Fibroblast of lung (primary cell): ENCODE measurements at regions not wholly inside any gene's neighbourhood (a gene's known extent, or its start where the extent isn't known, plus 50 kb on each side); places are given as distances from the start of the nearest gene placed in this dataset.

Experiments used
- DNase-seq, 2 donors: peaks; one replicate each; pipeline versions ENCODE4 v3.0.0 to v3.0.0-alpha.2; 2010; ENCODE audit warnings: low read depth in 2 of 2
- H2AFZ ChIP-seq: 2 replicates; pipeline ENCODE4 v1.5.1; 2012; ENCODE audit warnings: low read length, control low read depth, inconsistent platforms
- H3K27ac ChIP-seq: 2 replicates; pipeline ENCODE4 v1.5.1; 2011; ENCODE audit warnings: low read length, control low read depth; ENCODE audit not compliant: insufficient read depth
- H3K27me3 ChIP-seq: 2 replicates; pipeline ENCODE4 v1.5.1; 2011; ENCODE audit warnings: mild to moderate bottlenecking, low read length; ENCODE audit not compliant: control insufficient read depth, insufficient read depth
- H3K36me3 ChIP-seq: 2 replicates; pipeline ENCODE4 v1.5.1; 2011; ENCODE audit warnings: low read length; ENCODE audit not compliant: control insufficient read depth, insufficient read depth
- H3K4me1 ChIP-seq: 2 replicates; pipeline ENCODE4 v1.5.1; 2011; ENCODE audit warnings: low read length; ENCODE audit not compliant: control insufficient read depth, insufficient read depth; ENCODE audit errors: extremely low read depth
- H3K4me2 ChIP-seq: 2 replicates; pipeline ENCODE4 v1.5.1; 2011; ENCODE audit warnings: low read length, control low read depth; ENCODE audit not compliant: insufficient read depth; ENCODE audit errors: extremely low read depth
- H3K4me3 ChIP-seq, 4 experiments: fragments of 200-600 bp in 1 of 4; sonication (generic) in 1 of 4; replicated peaks in 1 of 4; 2 replicates each; pipeline ENCODE4 v1.5.1; 2011 to 2016; ENCODE audit warnings: low read length in 4 of 4, low read depth in 3 of 4, mild to moderate bottlenecking in 3 of 4, control low read depth in 2 of 4, inconsistent platforms in 1 of 4, mixed read lengths in 1 of 4; ENCODE audit not compliant: insufficient read depth in 1 of 4; ENCODE audit errors: control extremely low read depth in 1 of 4
- H3K79me2 ChIP-seq: 2 replicates; pipeline ENCODE4 v1.5.1; 2012; ENCODE audit warnings: mild to moderate bottlenecking, low read length, inconsistent platforms; ENCODE audit not compliant: control insufficient read depth, insufficient read depth
- H3K9ac ChIP-seq: 2 replicates; pipeline ENCODE4 v1.5.1; 2011; ENCODE audit warnings: mild to moderate bottlenecking, low read length, control low read depth; ENCODE audit not compliant: insufficient read depth
- H3K9me3 ChIP-seq: 2 replicates; pipeline ENCODE4 v1.5.1; 2012; ENCODE audit warnings: low read depth, low read length; ENCODE audit not compliant: control insufficient read depth, insufficient read depth
- H4K20me1 ChIP-seq: 2 replicates; pipeline ENCODE4 v1.5.1; 2011; ENCODE audit warnings: low read length; ENCODE audit not compliant: control insufficient read depth, insufficient read depth; ENCODE audit errors: extremely low read depth
- CTCF ChIP-seq, 2 donors: IDR thresholded peaks in 1 of 2; conservative IDR thresholded peaks in 1 of 2; 1 replicate in 1 of 2; 2 replicates in 1 of 2; pipeline ENCODE4 v1.5.1; 2011 to 2012; ENCODE audit warnings: low read length in 2 of 2, control low read depth in 1 of 2, inconsistent platforms in 1 of 2, low read depth in 1 of 2, mild to moderate bottlenecking in 1 of 2
- EZH2 ChIP-seq: IDR thresholded peaks from 2 replicates; pipeline ENCODE4 v1.5.1; 2012; ENCODE audit warnings: low read length, control low read depth, mild to moderate bottlenecking; ENCODE audit errors: missing control alignments

GRCh38 chr9:80093695-80094094, 521.9 kb downstream of the TLE4 start:
- TF ChIP-seq EZH2, result no peak
- TF ChIP-seq CTCF (conservative IDR thresholded peaks at IDR 0.05 in 1 of 2, IDR thresholded peaks at IDR 0.05 in 1 of 2; ENCODE audit: low read depth in 1 of 2, low read length in 2 of 2), result no peak
- DNase-seq, result no peak
- no peaks in the 10 kb centered on the region for H3K27me3 ChIP-seq

GRCh38 chr9:80091526-80091925, 519.8 kb downstream of the TLE4 start:
- no peak for DNase-seq
- Histone ChIP-seq H3K4me1 (no peaks in the 10 kb centered on the region), H3K4me3 (no peak overlapping the region), H3K27me3 (no peaks in the 10 kb centered on the region), H3K36me3 (no peaks in the 10 kb centered on the region), H2AFZ (no peak overlapping the region), H3K27ac (no peak overlapping the region), H3K4me2 (no peak overlapping the region), H4K20me1 (no peaks in the 10 kb centered on the region), H3K9ac (no peak overlapping the region), H3K79me2 (no peaks in the 10 kb centered on the region), H3K9me3 (no peaks in the 10 kb centered on the region)
- TF ChIP-seq EZH2 (no peak), CTCF (conservative IDR thresholded peaks at IDR 0.05 in 1 of 2, IDR thresholded peaks at IDR 0.05 in 1 of 2; ENCODE audit: low read depth in 1 of 2, low read length in 2 of 2) (no peak)

More at GRCh38 chr9:80093695-80094094, 521.9 kb downstream of the TLE4 start:
- H3K79me2 ChIP-seq, result no peaks in the 10 kb centered on the region
- H2AFZ ChIP-seq, result no peak overlapping the region
- H3K9me3 ChIP-seq, result no peaks in the 10 kb centered on the region
- H3K9ac ChIP-seq, result no peak overlapping the region
- H4K20me1 ChIP-seq, result no peaks in the 10 kb centered on the region
- H3K4me2 ChIP-seq, result no peak overlapping the region
- H3K36me3 ChIP-seq, result no peaks in the 10 kb centered on the region
- H3K4me1 ChIP-seq, result no peaks in the 10 kb centered on the region
- no peak overlapping the region for H3K4me3 ChIP-seq
- H3K27ac ChIP-seq, result no peak overlapping the region

- no peak overlapping the region for H2AFZ ChIP-seq
- no peak overlapping the region for H3K4me2 ChIP-seq
- no peak for TF ChIP-seq EZH2
- H3K4me1 ChIP-seq, result no peaks in the 10 kb centered on the region
- no peak overlapping the region for H3K4me3 ChIP-seq
- H3K9ac ChIP-seq, result no peak overlapping the region
- DNase-seq, result no peak
- no peaks in the 10 kb centered on the region for H3K36me3 ChIP-seq
- no peaks in the 10 kb centered on the region for H3K27me3 ChIP-seq
- H3K27ac ChIP-seq, result no peak overlapping the region
- no peaks in the 10 kb centered on the region for H3K9me3 ChIP-seq
- H4K20me1 ChIP-seq, result no peaks in the 10 kb centered on the region
- no peaks in the 10 kb centered on the region for H3K79me2 ChIP-seq
Observed at GRCh38 chr9:80090317-80090716, 518.6 kb downstream of the TLE4 start.
